Ishikawa (cell line): ENCODE measurements at regions not wholly inside any gene's neighbourhood (a gene's known extent, or its start where the extent isn't known, plus 50 kb on each side); places are given as distances from the start of the nearest gene placed in this dataset.

ENCODE experiments used
- CEBPB ChIP-seq: IDR thresholded peaks from 2 replicates; pipeline ENCODE4 v1.6.1; 2012
- CREB1 ChIP-seq: IDR thresholded peaks from 2 replicates; pipeline ENCODE4 v1.6.1; 2012; ENCODE audit warnings: low read depth
- EP300 ChIP-seq: IDR thresholded peaks from 2 replicates; pipeline ENCODE4 v1.6.1; 2012; ENCODE audit warnings: borderline replicate concordance
- FOXM1 ChIP-seq: IDR thresholded peaks from 2 replicates; pipeline ENCODE4 v1.6.1; 2012; ENCODE audit warnings: low read depth, borderline replicate concordance
- NFIC ChIP-seq: IDR thresholded peaks from 2 replicates; pipeline ENCODE4 v1.6.1; 2012
- RAD21 ChIP-seq: IDR thresholded peaks from 2 replicates; pipeline ENCODE4 v1.6.1; 2012; ENCODE audit warnings: low read depth
- TCF12 ChIP-seq: IDR thresholded peaks from 2 replicates; pipeline ENCODE4 v1.6.1; 2012; ENCODE audit warnings: low read depth
- USF1 ChIP-seq: IDR thresholded peaks from 2 replicates; pipeline ENCODE4 v1.6.1; 2012
- YY1 ChIP-seq: IDR thresholded peaks from 2 replicates; pipeline ENCODE4 v1.6.1; 2012; ENCODE audit warnings: low read depth
- TF ChIP-seq, protein P1 (sequence below): IDR thresholded peaks from 2 replicates; pipeline ENCODE4 v1.6.1; 2012

DNA sequence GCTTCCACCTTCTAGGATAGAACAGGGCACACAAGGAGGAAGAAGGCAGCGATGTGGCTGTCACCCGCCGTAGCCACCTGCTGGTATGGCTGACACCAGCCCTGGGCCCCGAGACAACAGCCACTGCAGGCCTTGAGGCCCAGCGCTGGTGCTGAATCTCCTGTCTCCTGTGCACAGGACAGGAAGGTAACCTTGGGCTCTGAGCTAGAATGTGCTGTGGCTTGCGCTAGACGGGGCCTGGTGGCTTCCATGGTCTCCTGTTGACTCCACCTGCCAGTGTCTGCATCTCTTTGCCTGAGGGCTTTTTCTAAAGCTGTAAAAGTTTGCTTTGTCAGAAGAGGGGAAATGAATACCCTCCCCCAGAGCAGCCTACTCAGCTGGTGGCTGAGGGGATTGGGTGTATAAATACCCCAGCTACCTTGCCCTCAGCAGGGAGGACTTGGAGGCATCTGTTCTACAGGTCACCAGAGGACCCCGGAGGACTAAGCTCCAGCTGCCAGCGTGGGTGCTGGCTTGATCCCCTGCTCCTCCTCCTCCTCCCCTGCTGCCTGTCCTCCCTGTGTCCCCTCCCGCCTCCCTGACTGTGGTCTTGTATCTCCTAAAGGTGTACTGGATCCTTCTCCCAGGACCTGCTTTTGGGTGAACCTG, 76.1 kb upstream of the SDK2 start:
- TF ChIP-seq RAD21 (no peak), FOXM1 (no peak), TCF12 (no peak), EP300 (no peak), NFIC (no peak), CREB1 (no peak), CEBPB (no peak), YY1 (no peak), USF1 (no peak)
- TF ChIP-seq, protein P1, sequence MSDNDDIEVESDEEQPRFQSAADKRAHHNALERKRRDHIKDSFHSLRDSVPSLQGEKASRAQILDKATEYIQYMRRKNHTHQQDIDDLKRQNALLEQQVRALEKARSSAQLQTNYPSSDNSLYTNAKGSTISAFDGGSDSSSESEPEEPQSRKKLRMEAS, result no peak
